A673 (cell line): ENCODE measurements at regions not wholly inside any gene's neighbourhood (a gene's known extent, or its start where the extent isn't known, plus 50 kb on each side); places are given as distances from the start of the nearest gene placed in this dataset.

ENCODE experiments used
- EZH2 ChIP-seq: fragments of 200-600 bp; sonication (generic); IDR thresholded peaks from 2 replicates; pipeline ENCODE4 v1.6.1; 2017; ENCODE audit warnings: borderline replicate concordance, low read depth, mild to moderate bottlenecking, mixed read lengths, antibody characterized with exemption, low read length; ENCODE audit not compliant: poor library complexity, severe bottlenecking
- TF ChIP-seq, protein P1 (sequence below): fragments of 300-800, 200-600 bp; sonication (generic); conservative IDR thresholded peaks from 2 replicates; pipeline ENCODE4 v1.5.1; 2017; ENCODE audit warnings: low read depth, mild to moderate bottlenecking, antibody characterized with exemption, low read length, moderate library complexity, mixed read lengths

DNA sequence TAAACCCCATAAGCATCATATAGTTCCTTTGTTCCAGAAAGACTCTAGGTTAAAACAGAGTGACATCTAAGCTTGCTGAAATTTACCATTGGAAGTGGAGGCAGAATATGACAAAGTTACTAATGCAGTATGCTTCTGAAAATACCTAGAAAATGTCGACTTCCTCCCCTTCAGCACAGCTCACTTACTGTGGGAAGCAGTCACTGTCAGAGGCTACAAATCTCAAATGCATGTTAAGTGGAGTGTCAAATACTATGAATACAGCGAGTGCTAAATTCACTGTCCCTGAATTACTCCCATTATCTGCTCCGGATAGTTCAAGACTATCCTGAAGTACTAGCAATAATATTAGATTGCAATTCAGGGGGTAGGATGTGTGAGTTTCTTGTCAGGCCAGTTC, 1454.6 kb downstream of the AACS start:
- TF ChIP-seq EZH2: no peak
- TF ChIP-seq, protein P1, sequence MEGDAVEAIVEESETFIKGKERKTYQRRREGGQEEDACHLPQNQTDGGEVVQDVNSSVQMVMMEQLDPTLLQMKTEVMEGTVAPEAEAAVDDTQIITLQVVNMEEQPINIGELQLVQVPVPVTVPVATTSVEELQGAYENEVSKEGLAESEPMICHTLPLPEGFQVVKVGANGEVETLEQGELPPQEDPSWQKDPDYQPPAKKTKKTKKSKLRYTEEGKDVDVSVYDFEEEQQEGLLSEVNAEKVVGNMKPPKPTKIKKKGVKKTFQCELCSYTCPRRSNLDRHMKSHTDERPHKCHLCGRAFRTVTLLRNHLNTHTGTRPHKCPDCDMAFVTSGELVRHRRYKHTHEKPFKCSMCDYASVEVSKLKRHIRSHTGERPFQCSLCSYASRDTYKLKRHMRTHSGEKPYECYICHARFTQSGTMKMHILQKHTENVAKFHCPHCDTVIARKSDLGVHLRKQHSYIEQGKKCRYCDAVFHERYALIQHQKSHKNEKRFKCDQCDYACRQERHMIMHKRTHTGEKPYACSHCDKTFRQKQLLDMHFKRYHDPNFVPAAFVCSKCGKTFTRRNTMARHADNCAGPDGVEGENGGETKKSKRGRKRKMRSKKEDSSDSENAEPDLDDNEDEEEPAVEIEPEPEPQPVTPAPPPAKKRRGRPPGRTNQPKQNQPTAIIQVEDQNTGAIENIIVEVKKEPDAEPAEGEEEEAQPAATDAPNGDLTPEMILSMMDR: no peak
